ENCODE measurements at regions not wholly inside any gene's neighbourhood (a gene's known extent, or its start where the extent isn't known, plus 50 kb on each side); places are given as distances from the start of the nearest gene placed in this dataset.
A peak's percentile ranks its signal among the peaks of the same experiment; 100 is the strongest.

DNA sequence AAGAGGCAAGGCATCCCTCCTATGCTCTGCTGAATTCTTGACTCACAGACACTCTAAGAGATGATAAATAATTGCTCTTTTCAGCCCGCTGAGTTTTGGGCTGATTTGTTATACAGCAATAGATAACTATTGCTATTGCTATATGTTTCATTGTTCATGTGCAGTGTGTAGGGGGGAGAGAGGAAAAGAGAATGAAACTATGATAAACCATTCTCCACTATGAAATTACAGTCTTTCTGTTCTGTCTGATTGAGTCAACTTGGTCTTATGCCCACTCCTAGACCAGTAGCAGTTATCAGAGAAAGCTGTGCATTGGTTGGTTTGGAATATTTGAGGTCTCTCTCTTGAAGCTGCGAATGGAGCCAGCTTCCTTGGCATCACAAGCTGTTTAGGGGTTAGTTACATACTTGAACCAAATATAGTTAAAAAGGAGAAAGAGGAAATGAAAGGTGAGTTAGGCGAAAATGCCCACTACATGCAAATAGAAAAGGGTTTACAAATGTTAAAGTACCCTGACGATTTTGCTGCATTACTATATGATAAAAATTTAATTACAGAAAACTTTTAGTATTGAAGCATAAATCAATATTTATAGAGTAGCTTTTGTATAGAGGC is 136.3 kb upstream of the ACTBL2 start:
- no peak for DNase-seq

DNA sequence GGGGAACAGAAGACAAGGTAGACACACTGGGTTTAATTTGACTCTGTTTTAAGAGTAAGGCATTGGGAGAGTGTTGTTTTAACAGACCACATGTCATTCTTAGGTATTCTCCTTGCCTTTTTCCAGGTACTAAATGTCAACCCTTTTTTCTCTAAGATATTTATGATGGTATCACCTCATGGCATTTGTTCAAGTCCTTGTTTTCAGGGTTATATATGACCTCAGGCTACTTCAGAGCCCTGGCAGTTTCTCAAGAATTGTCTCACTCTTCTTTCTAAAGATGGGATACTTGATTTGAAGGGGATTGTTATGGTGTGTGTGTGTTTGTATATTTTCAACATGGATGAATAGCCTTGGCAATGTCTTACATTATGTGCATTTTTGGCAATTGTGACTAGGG is 131.1 kb upstream of the ACTBL2 start:
- DNase-seq: no peak

DNA sequence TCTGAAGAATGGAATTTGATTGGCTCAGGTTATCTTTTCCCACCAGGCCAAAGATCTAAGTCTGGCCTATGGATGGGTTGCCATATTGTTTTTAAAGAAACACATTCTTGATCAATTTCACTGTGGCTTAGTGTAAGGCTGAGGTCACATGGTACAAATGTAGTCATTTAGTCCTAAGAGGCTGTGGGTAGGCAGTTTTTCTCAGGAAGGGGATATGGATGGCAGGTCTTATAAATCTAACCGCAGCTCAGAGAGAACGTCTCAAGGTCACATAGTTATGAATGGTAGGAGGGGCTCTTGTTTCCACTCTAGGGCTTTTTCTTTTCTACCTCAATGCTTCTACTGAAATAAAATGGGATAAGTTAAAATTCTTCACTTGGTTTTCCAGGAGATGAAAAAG is 128.6 kb upstream of the ACTBL2 start:
- no peak for DNase-seq

DNA sequence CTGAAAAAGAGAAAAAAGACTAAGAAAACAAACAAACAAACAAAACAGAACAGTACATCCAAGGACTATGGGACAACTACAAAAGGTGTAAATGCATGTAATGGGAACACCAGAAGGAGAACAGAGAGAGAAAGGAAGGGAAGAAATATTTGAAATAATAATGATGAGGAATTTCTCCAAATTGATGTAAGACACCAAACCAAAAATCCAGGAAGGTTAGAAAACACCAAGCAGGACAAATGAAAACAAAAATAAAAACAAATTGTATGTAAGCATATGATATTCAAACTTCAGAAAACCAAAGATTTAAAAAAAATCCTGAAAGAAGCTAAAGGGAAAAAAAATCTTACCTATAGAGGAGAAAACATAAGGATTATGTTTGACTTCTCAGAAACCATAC is 125.9 kb upstream of the ACTBL2 start:
- no peak for DNase-seq

DNA sequence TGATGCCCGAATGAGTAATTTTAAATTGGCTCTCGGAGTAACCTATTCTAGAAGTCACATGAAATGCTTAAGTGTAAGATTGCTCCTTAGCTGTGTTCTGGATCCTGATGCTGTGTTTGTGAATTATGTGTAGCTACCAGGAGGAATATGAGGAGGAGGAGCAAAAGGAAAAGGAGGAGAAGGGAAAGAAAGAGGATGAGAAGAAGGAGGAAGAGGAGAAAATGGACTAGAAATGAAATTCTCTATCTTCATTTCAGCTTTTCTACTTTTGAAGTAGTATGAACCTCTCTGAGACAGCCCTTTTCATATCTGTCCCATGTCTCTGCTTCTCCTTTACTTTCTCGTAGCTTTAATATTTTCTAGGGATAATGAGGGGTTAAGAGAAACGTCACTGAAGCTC is 119.4 kb upstream of the ACTBL2 start:
- no peak for DNase-seq

DNA sequence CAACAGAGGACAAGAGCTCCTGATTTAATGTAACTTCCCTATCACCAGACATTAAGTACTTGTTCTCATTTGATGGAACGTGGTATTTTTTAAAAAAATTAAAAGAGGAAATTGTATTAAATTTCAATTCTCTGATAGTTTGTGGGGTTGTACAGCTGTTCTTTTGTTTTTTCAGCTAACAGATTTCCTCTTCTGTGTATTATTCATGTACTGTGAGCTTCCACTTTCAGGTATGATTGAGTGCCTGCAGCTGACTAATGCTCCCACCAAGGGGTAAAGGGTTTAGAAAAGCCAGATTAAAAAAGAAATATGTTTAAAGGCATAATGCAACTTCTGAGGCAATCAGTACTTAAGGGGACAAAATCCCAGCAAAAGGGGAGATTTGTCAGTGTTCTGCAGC is 117.7 kb upstream of the ACTBL2 start:
- no peak for DNase-seq

DNA sequence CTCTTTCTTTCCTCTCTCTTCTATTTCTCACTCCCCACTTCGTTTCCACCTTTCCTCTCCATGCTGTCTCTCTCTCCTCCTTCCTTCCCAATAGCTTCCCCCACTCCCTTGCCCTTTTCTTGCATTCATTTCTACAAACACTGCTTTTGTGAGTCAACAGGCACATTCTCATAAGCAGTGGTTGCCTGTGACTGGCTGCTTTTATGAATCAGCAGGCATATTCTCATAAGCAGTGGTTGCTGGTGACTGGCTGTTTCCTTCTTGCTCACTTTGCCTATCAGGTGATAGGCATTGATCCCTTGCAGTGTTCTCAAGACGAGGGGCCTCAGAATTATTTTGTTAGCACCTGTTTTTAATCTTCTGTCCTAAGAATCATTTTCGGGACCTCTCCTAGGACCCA is 116.1 kb upstream of the ACTBL2 start:
- no peak for DNase-seq

DNA sequence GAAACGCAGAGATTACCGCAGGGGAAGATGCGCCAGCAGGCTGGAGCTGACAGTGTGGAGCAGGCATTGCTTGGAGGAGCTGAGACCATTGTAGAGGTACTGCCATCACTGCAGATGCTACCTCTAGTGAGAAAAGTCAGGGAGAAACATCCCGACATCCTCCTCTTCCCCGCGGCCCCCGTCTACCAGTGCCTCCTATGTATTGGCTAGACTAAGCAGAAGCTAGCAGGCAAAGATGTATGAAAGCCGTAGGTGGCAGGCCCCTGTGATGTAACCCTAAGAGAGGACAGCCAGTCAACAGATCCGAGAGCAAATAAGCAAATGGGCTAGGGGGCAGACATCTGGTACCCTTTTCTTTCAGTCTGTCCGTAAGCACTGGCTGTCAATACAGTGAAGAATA is 115.5 kb upstream of the ACTBL2 start:
- no peak for DNase-seq

DNA sequence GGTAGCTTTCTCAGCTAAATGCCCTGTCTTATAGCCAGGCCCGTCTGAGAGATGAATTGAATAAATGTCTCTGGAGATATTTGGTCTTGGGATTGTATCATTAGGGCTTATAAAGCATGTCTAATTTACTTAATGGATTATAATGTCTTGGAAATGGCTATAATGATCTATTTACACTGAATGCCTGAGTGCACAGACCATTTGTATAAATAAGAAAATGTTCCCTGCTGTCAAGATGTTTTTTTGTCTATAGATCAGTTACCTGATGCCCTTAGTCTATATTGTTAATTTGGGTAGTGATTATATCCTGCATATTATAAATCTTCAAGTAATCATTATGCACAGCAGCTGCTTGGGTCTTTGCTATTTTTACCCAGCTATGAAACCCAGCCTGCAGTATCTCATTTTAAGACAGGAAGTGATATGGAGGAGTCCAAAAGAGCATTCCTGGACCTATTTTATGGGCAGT is 112.9 kb upstream of the ACTBL2 start:
- DNase-seq: no peak

DNA sequence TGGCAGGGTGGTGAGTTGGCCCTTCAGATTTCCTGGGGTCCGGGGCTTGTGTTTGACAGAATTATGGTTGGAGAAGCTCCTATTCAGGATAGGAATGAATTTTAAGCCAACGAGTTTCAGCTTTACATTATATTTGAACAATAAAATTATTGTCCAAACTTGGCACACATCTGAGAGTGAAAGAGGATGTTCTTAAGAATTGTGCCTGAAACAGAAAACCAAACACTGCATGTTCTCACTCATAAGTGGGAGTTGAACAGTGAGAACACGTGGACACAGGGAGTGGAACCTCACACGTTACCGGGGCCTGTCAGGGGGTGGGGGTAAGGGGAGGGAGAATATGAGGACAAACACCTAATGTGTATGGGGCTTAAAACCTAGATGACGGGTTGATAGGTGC is 111.8 kb upstream of the ACTBL2 start:
- DNase-seq: no peak

DNA sequence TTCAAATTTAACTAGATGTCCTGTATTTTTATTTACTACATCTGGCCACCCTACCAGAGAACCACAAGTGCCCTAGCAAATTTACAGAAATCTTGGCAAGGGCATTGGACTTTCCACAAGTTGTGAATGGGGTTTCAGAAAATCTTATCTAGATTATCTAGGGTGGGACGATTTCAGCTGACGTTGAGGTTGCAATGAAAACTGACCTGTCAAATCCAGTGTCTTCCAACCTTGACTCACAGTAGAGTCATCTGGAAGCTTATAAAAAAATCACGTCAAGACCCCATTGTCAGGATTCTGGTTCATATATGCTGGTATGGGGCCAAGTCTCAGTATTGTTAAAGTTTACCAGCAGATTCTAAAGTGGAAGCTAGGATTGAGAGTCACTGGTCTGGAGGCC is 109.6 kb upstream of the ACTBL2 start:
- no peak for DNase-seq

DNA sequence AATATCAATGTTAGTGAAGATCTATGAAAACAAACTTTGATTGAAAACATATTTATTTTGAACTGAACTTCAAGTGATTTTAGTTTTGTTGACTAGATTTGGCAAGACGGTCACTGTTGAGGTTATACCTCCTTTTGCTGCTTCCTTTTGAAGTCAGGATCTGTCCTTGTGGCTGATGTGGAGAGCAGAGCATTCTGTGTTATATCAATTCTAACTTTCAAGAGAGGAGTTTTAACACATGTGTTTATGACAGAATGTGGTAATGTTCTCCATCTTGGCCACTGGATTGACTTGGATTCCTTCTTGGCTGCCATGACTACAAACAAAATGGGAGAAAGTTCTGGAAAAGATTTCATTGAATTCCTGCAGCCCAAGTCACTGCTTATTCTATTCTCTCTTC is 104.0 kb upstream of the ACTBL2 start:
- DNase-seq: no peak

DNA sequence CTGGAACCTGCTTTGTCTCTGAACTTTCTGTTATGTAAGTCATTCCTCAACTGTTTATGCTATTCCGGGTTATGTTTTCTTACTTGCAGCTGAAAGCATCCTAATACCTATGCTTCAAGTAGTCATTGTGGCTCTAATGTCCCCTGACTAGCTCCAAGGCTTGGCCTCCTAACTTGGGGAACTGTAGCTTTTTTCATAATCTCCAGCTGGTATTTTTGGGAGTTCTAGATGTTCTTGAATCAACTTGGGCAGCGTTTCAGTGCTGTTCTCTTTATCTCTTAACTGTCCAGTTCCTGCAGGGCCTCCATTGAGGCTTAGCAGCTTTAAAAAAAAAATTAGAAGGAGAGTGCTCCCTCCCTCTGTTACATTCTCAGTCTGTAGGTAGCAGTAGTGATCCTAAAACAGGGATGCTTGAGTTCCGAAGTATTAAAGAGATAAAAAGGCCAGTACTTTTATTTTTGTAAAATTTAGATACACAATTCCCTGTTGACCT is 100.0 kb upstream of the ACTBL2 start:
- no peak for DNase-seq

DNA sequence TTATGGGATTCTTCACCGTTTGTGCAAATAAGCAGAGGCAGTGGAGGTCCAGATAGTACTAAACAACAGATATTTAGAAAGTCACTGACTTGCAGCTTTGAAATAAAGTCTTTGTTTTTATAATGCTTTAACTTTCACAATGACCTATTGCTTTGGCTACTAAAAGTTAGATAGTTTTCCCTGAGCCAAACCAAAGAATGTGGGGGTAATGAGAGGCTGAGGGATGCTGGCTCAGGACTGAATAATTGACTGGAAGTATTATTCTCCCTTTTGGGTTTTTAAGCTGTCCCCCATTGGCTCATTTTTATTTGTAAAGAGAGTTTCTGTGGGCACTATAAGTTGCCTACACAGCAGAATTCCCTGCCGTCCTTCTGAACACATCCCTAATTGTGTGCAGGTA is 99.2 kb upstream of the ACTBL2 start:
- no peak for DNase-seq

DNA sequence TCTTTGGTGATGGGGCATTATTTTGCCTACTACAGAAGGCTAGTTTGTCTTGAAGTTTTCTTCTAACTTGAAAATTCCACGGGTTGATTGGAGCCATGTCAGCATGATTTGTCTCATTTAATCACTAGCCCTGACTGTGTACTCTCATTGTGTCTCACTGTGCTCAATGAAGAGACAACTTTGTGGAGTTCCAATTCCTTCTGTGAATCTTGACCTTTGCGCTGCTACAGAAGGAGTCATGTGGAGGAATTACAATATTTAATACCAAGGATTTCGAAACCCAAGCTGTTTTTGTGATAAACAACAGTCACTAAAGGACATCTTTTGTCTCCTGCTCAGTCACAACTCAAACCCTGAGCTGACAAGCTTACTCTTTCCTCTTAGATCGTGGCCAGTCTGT is 98.6 kb upstream of the ACTBL2 start:
- no peak for DNase-seq

DNA sequence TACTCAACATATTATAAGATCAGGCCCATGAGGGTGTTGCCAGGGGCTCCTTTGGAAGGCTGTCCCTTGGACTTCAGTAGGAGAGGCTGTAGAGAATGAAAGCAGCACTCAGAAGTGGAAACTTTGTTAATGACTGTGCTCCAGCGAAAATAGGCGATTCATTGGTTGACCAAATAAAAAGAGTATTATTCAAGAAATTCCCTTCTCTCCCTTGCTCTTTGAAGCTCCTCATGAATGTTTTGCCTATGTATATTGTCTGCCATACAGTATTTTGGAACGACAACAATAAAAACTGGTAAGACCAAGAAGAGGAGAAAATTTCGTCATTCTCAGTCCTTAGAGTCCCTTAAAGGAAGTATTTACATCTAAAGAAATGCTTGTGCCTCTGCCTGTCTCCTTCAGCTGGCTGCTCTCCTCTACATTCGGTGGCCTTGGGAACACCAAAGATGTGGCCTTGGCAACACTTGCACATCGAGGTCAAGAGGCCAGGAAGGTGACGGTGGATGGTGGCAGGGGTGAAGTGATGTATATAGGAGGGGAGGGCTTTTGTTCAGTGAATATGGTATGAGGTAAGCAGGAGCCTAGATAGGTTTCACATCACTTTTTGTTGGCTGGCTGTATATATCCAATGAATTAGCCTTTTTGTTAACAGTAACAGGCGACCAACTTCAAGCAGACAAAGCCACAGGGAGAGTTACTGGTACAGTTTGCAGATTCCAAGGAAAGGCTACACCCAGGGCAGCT is 95.0 kb upstream of the ACTBL2 start:
- DNase-seq: no peak

DNA sequence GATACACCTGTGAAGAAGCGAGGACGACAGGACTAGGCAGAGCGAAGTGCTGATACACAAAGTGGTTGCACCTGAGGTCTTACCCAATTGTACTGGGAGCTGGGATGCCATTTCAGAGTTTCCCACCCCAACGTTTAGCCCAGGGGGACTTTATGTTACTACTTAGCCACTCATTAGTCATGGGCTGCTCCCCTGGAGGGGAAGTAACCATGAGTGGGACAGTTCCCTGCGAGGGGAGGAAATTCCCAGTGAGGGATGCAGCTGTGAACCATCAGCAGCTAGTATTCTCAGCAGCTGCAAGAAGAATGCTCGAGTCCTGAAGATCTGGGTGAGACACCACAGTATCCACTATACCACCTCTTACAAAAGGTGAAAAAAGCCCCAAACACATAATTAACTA is 93.7 kb upstream of the ACTBL2 start:
- DNase-seq: no peak

DNA sequence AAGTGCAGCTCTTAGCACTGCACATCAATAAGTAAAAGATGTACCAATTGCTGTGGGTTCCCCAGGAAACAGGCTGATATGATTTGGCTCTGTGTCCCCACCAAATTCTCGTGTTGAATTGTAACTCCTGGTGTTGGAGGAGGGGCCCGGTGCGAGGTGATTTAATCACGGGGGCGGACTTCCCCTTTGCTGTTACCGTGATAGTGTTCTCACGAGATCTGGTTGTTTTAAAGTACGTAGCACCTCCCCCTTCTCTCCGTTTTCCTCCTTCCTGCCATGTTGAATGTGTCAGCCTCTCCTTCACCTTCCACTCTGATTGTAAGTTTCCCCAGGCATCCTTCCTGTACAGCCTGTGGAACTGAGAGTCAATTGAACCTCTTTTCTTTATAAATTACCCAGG is 93.2 kb upstream of the ACTBL2 start:
- DNase-seq: no peak

DNA sequence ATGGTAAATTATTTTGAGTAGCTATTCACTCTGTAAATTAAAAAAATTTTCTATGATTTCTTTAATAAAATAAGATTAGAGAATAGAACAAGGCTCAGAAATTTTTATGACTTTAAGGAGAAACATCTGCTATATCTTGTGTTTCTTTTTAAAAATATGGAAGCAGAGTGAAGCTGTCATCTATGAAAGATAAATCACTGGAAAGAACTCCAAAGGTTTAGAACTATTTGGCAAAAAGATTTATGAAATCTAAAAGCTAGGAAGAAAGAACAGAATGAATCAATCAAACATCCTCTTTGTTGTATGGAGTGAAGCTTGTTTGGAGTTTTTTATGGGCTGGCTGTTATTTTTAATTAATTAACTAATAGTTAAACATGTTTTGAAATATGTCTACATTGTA is 89.8 kb upstream of the ACTBL2 start:
- DNase-seq: peak; percentile 65

DNA sequence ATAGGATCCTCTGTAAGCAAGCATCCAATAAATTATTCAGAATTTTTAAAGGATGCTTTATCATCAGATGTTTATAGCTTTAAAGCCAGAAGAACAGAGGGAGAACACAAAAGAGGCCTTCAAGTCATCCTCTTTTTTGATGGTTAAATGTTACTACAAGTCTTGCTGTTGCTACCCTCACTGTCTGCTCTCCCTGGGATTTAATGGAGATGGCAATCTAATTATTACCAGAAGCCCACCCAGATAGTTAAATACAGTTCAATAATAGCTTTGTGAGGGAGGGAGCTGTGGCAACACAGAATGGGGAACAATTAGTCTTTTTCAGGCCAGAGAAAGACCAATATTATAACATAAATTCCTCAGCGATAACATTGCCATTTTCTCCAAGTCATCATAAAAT is 87.0 kb upstream of the ACTBL2 start:
- DNase-seq: peak; percentile 20

DNA sequence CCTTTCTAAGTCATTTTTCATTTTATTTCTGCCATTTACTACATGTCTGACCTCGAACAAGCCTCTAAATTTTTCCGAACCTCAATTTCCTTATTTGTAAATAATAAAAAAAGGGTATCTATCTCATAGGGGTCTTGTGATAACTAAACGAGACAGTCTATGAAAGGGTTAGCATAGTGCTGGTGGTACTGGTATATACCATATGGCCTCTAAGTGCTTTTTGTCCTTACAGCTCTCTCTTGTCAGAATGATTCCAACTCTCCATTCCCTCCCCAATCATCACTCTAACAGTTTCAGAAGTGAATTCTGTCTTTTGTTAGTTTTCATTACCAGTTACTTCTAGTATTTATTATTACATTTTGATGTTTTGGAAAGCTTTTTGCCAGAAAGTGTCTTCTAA is 85.5 kb upstream of the ACTBL2 start:
- no peak for DNase-seq

DNA sequence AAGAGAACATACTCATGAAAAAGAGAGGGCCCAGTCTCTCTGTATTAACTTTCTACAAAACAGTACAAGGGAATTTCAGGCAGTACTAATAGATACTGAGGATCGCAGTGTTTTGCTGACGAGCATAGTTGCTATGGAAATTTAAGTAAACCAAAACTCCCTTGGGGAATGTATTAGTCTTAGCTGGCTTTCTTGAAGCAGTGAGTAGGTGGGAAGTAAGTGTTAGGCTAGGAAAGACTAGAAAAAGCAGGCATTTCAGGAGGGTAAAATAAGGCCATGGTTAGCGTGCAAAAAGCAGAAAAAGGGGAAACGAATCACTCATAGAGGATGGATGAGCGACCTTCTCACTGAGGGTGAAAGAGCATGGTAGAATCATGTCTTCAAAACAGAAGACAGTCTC is 84.3 kb upstream of the ACTBL2 start:
- peak; percentile 39 for DNase-seq

DNA sequence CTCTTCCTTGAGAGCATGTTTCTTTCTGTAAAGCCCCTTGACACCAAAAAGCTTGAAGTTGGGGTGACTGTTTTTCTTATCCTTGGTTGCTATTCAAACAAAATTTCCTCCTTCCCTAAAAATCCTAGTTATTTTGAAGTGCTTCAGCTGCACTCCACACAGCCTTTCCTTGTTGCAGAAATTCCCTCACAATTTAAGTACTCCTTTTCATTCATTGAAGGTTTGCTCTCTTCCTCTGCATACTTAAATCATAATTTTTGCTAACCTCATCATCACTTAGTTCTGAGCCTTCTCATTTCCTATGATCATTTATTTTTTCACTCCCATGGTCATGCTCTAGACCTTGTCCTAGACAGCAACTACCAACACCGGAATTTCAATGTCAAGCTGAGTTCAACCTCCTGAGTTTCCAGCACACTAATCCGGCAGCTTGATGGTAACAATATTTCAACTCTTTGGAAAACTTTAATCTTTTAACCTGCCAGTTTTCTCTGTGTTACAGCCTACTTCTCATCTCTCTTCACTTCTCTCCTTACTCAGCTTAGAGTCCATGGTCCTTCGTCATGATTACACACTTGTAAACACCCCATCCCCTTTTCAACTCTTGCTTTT is 78.7 kb upstream of the ACTBL2 start:
- DNase-seq: peak; percentile 48
